Urothelium cell line (cell line): ENCODE measurements at regions not wholly inside any gene's neighbourhood (a gene's known extent, or its start where the extent isn't known, plus 50 kb on each side); places are given as distances from the start of the nearest gene placed in this dataset.
"Not testable (repeated sequence)": the region's sequence is repeated elsewhere in the genome, so short reads cannot be mapped to it uniquely, and the experiment has no call there.

ENCODE experiments used
- DNase-seq: peaks from one replicate; pipeline ENCODE4 v3.0.0; 2011; ENCODE audit warnings: low spot score, mixed read lengths
- FAIRE-seq: peaks from 2 replicates; lab custom pipeline; 2011; peaks lifted over from hg19 to GRCh38; lab: Jason Lieb, UNC

- DNase-seq (no peak), FAIRE-seq (peak; percentile 71)
Measured at GRCh38 chr6:167392631-167393316, 67.9 kb downstream of the TTLL2 start.

- FAIRE-seq (no peak), DNase-seq (no peak)
Measured at GRCh38 chr6:167393731-167394130, 68.8 kb downstream of the TTLL2 start.

- DNase-seq (no peak), FAIRE-seq (no peak)
Measured at GRCh38 chr6:167394339-167394738, 69.5 kb downstream of the TTLL2 start.

- no peak for FAIRE-seq
Measured at GRCh38 chr6:167394820-167395219, 69.9 kb downstream of the TTLL2 start.

GRCh38 chr6:167396068-167396658 lies 71.3 kb downstream of the TTLL2 start:
- no peak for DNase-seq

More at GRCh38 chr6:167394820-167395219, 69.9 kb downstream of the TTLL2 start:
- DNase-seq: no peak

GRCh38 chr6:167396659-167397490 lies 72.0 kb downstream of the TTLL2 start:
- no peak for DNase-seq

More at GRCh38 chr6:167396068-167396658, 71.3 kb downstream of the TTLL2 start:
- FAIRE-seq: no peak

GRCh38 chr6:167397712-167398111 lies 72.8 kb downstream of the TTLL2 start:
- DNase-seq (no peak), FAIRE-seq (no peak)

More at GRCh38 chr6:167396659-167397490, 72.0 kb downstream of the TTLL2 start:
- FAIRE-seq: no peak

GRCh38 chr6:167398214-167399050 lies 73.5 kb downstream of the TTLL2 start:
- DNase-seq (no peak), FAIRE-seq (peak; percentile 72)

- FAIRE-seq (no peak), DNase-seq (no peak)
Measured at GRCh38 chr6:167399051-167399387, 74.1 kb downstream of the TTLL2 start.

GRCh38 chr6:167399599-167399998 lies 74.7 kb downstream of the TTLL2 start:
- FAIRE-seq (no peak), DNase-seq (no peak)

GRCh38 chr6:167400482-167401138 lies 75.7 kb downstream of the TTLL2 start:
- DNase-seq (no peak), FAIRE-seq (no peak)

- DNase-seq (no peak), FAIRE-seq (no peak)
Measured at GRCh38 chr6:167401525-167402194, 76.8 kb downstream of the TTLL2 start.

- DNase-seq (no peak), FAIRE-seq (no peak)
Measured at GRCh38 chr6:167402195-167402686, 77.4 kb downstream of the TTLL2 start.

GRCh38 chr6:167403427-167403826 lies 78.5 kb downstream of the TTLL2 start:
- DNase-seq: no peak
- FAIRE-seq: no peak

GRCh38 chr6:167404385-167405049 lies 79.6 kb downstream of the TTLL2 start:
- no peak for DNase-seq
- FAIRE-seq: no peak

GRCh38 chr6:167405778-167406532 lies 81.1 kb downstream of the TTLL2 start:
- FAIRE-seq (no peak), DNase-seq (no peak)

- not testable (repeated sequence) for FAIRE-seq, DNase-seq
Measured at GRCh38 chr6:167406533-167407238, 81.8 kb downstream of the TTLL2 start.
